Liver (tissue), 8 donors: ENCODE measurements at regions not wholly inside any gene's neighbourhood (a gene's known extent, or its start where the extent isn't known, plus 50 kb on each side); places are given as distances from the start of the nearest gene placed in this dataset.
"Not testable (repeated sequence)": the region's sequence is repeated elsewhere in the genome, so short reads cannot be mapped to it uniquely, and the experiment has no call there.

Experiments used
- DNase-seq: peaks from one replicate; pipeline ENCODE4 v3.0.0-alpha.2; 2017; ENCODE audit warnings: low spot score
- H3K27ac ChIP-seq, 2 donors: one replicate each; pipeline ENCODE4 v1.7.0; 2013; ENCODE audit warnings: inconsistent platforms in 2 of 2, low read length in 2 of 2, control low read depth in 1 of 2, low read depth in 1 of 2, mild to moderate bottlenecking in 1 of 2
- H3K27me3 ChIP-seq, 4 donors: one replicate each; pipeline versions ENCODE4 v1.6.1 to v1.7.0; 2013; ENCODE audit warnings: low read length in 3 of 4, inconsistent platforms in 1 of 4, mild to moderate bottlenecking in 1 of 4, moderate library complexity in 1 of 4; ENCODE audit not compliant: control insufficient read depth in 4 of 4, insufficient read depth in 4 of 4
- H3K36me3 ChIP-seq, 4 donors: one replicate each; pipeline versions ENCODE4 v1.6.1 to v1.7.0; 2013; ENCODE audit warnings: low read length in 3 of 4, mild to moderate bottlenecking in 3 of 4, low read depth in 1 of 4, moderate library complexity in 1 of 4; ENCODE audit not compliant: control insufficient read depth in 4 of 4, insufficient read depth in 3 of 4
- H3K4me1 ChIP-seq, 4 donors: one replicate each; pipeline versions ENCODE4 v1.6.1 to v1.7.0; 2013; ENCODE audit warnings: low read length in 3 of 4, mild to moderate bottlenecking in 3 of 4, moderate library complexity in 1 of 4; ENCODE audit not compliant: control insufficient read depth in 4 of 4, insufficient read depth in 4 of 4
- H3K4me3 ChIP-seq, 3 donors: one replicate each; pipeline versions ENCODE4 v1.6.1 to v1.7.0; 2013; ENCODE audit warnings: low read length in 3 of 3, control low read depth in 1 of 3, low read depth in 1 of 3, mild to moderate bottlenecking in 1 of 3
- H3K9ac ChIP-seq, 2 donors: one replicate each; pipeline ENCODE4 v1.7.0; 2013; ENCODE audit warnings: low read length in 2 of 2, mild to moderate bottlenecking in 2 of 2, moderate library complexity in 2 of 2, control low read depth in 1 of 2, low read depth in 1 of 2
- H3K9me3 ChIP-seq, 4 donors: one replicate each; pipeline versions ENCODE4 v1.6.1 to v1.7.0; 2013; ENCODE audit warnings: low read length in 3 of 4; ENCODE audit not compliant: control insufficient read depth in 4 of 4
- ATF3 ChIP-seq: IDR thresholded peaks from 2 replicates; pipeline ENCODE4 v1.6.1; 2016; ENCODE audit warnings: antibody characterized with exemption
- CTCF ChIP-seq: fragments of 150-350 bp; IDR thresholded peaks from 2 replicates; pipeline ENCODE4 v1.5.1; 2017; ENCODE audit warnings: improper control_type of control experiment, low read depth, low read length; ENCODE audit not compliant: missing input control
- EGR1 ChIP-seq, 2 donors: IDR thresholded peaks; 2 replicates each; pipeline ENCODE4 v1.6.1; 2016 to 2018; ENCODE audit warnings: antibody characterized with exemption in 2 of 2, low read depth in 2 of 2
- FOXA1 ChIP-seq: IDR thresholded peaks from 2 replicates; pipeline ENCODE4 v1.6.1; 2016; ENCODE audit warnings: antibody characterized with exemption
- FOXA2 ChIP-seq: IDR thresholded peaks from 2 replicates; pipeline ENCODE4 v1.6.1; 2016; ENCODE audit warnings: antibody characterized with exemption
- GABPA ChIP-seq, 2 donors: IDR thresholded peaks in 1 of 2; conservative IDR thresholded peaks in 1 of 2; 2 replicates each; pipeline ENCODE4 v1.6.1; 2016; ENCODE audit warnings: antibody characterized with exemption in 2 of 2, mild to moderate bottlenecking in 1 of 2, moderate library complexity in 1 of 2
- HNF4A ChIP-seq, 2 donors: conservative IDR thresholded peaks; 2 replicates each; pipeline ENCODE4 v1.6.1; 2016; ENCODE audit warnings: antibody characterized with exemption in 2 of 2, mild to moderate bottlenecking in 2 of 2
- HNF4G ChIP-seq: IDR thresholded peaks from 2 replicates; pipeline ENCODE4 v1.6.1; 2016; ENCODE audit warnings: antibody characterized with exemption
- JUND ChIP-seq, 2 donors: IDR thresholded peaks; 2 replicates each; pipeline ENCODE4 v1.6.1; 2016; ENCODE audit warnings: antibody characterized with exemption in 2 of 2
- NR2F2 ChIP-seq: IDR thresholded peaks from 2 replicates; pipeline ENCODE4 v1.6.1; 2016; ENCODE audit warnings: antibody characterized with exemption
- RAD21 ChIP-seq, 2 donors: IDR thresholded peaks; 2 replicates each; pipeline ENCODE4 v1.6.1; 2016; ENCODE audit warnings: antibody characterized with exemption in 2 of 2, mild to moderate bottlenecking in 2 of 2
- REST ChIP-seq: IDR thresholded peaks from 2 replicates; pipeline ENCODE4 v1.6.1; 2016; ENCODE audit warnings: antibody characterized with exemption, mild to moderate bottlenecking
- RXRA ChIP-seq, 2 donors: IDR thresholded peaks; 2 replicates each; pipeline ENCODE4 v1.6.1; 2017 to 2018; ENCODE audit warnings: antibody characterized with exemption in 2 of 2, mild to moderate bottlenecking in 1 of 2
- SP1 ChIP-seq: IDR thresholded peaks from 2 replicates; pipeline ENCODE4 v1.6.1; 2018; ENCODE audit warnings: antibody characterized with exemption, mild to moderate bottlenecking
- TAF1 ChIP-seq: conservative IDR thresholded peaks from 2 replicates; pipeline ENCODE4 v1.6.1; 2016; ENCODE audit warnings: antibody characterized with exemption, mild to moderate bottlenecking
- YY1 ChIP-seq: IDR thresholded peaks from 2 replicates; pipeline ENCODE4 v1.6.1; 2016; ENCODE audit warnings: antibody characterized with exemption, mild to moderate bottlenecking
- ZBTB33 ChIP-seq: IDR thresholded peaks from 2 replicates; pipeline ENCODE4 v1.6.1; 2016; ENCODE audit warnings: antibody characterized with exemption
- WGBS: extraction: QIAGEN DNeasy Blood & Tissue Kit; methylation state at CpG from one replicate; pipeline ENCODE4 v1.1.7; 2013; 5-methylcytosine and 5-hydroxymethylcytosine counted together
- TF ChIP-seq, protein P1 (sequence below): IDR thresholded peaks from 2 replicates; pipeline ENCODE4 v1.6.1; 2016; ENCODE audit warnings: antibody characterized with exemption
- donor health status: healthy.
- donor health status: healthy.
- donor health status: healthy.
- donor health status: healthy.
- donor health status: healthy.

GRCh38 chr5:92939428-92939827 lies 641.6 kb downstream of the NR2F1-AS1 start:
- TF ChIP-seq RAD21 (IDR thresholded peaks at IDR 0.05): no peak
- TF ChIP-seq HNF4A (conservative IDR thresholded peaks at IDR 0.05): no peak
- TF ChIP-seq RXRA (IDR thresholded peaks at IDR 0.05): no peak
- no peak for TF ChIP-seq TAF1
- TF ChIP-seq, protein P1, sequence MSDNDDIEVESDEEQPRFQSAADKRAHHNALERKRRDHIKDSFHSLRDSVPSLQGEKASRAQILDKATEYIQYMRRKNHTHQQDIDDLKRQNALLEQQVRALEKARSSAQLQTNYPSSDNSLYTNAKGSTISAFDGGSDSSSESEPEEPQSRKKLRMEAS: no peak
- TF ChIP-seq YY1: no peak
- TF ChIP-seq NR2F2: no peak
- no peak for TF ChIP-seq CTCF
- no peak for TF ChIP-seq EGR1 (IDR thresholded peaks at IDR 0.05; ENCODE audit: low read depth in 2 of 2)
- no peak for TF ChIP-seq FOXA1
- TF ChIP-seq GABPA (IDR thresholded peaks at IDR 0.05 in 1 of 2, conservative IDR thresholded peaks at IDR 0.05 in 1 of 2): no peak
- no peak for TF ChIP-seq HNF4G
- no peak for TF ChIP-seq FOXA2
- TF ChIP-seq SP1: no peak
- TF ChIP-seq ZBTB33: no peak
- no peak for TF ChIP-seq ATF3
- TF ChIP-seq REST: no peak
- no peak for TF ChIP-seq JUND (IDR thresholded peaks at IDR 0.05)
- Histone ChIP-seq H3K36me3 (no peaks in the 10 kb centered on the region), H3K9ac (no peak overlapping the region), H3K27ac (no peak overlapping the region), H3K4me3 (no peak overlapping the region), H3K9me3 (no peaks in the 10 kb centered on the region), H3K27me3 (no peaks in the 10 kb centered on the region), H3K4me1 (no peaks in the 10 kb centered on the region)
- 40% methylated on average over 4 of the region's 4 CpGs for WGBS
- no peak for DNase-seq

GRCh38 chr5:92937396-92937795 lies 643.6 kb downstream of the NR2F1-AS1 start:
- H3K9ac ChIP-seq, H3K27ac ChIP-seq, H3K4me3 ChIP-seq, H3K9me3 ChIP-seq, H3K4me1 ChIP-seq, H3K27me3 ChIP-seq, DNase-seq, H3K36me3 ChIP-seq: not testable (repeated sequence)
- 46% methylated on average over 2 of the region's 2 CpGs for WGBS
